ENCODE measurements at regions not wholly inside any gene's neighbourhood (a gene's known extent, or its start where the extent isn't known, plus 50 kb on each side); places are given as distances from the start of the nearest gene placed in this dataset.

- H3K9me3 Mint-ChIP-seq, result no peaks in the 10 kb centered on the region; the same call in 2 of the 3 replicates
- Histone ChIP-seq H3K79me2 (replicated peaks; ENCODE audit: insufficient read depth) (no peaks in the 10 kb centered on the region), H4K20me1 (replicated peaks; ENCODE audit: insufficient read depth) (no peaks in the 10 kb centered on the region), H3K36me3 (ENCODE audit: insufficient read depth) (no peaks in the 10 kb centered on the region), H3K4me3 (no peak overlapping the region), H3F3A (replicated peaks; ENCODE audit: low read depth) (no peaks in the 10 kb centered on the region), H3K27me3 (ENCODE audit: insufficient read depth) (no peaks in the 10 kb centered on the region), H2AFZ (no peak overlapping the region), H3K4me1 (ENCODE audit: insufficient read depth) (no peaks in the 10 kb centered on the region), H3K27ac (ENCODE audit: low read depth) (no peak overlapping the region), H3K4me2 (no peak overlapping the region), H3K9me2 (ENCODE audit: insufficient read depth) (no peaks in the 10 kb centered on the region)
- TF ChIP-seq ZNF331 (CRISPR knock-in tag; IDR thresholded peaks at IDR 0.05; ENCODE audit: low read depth) (no peak), EZH2 (IDR thresholded peaks at IDR 0.05; ENCODE audit: low read depth, unreplicated experiment) (no peak), ZNF114 (CRISPR knock-in tag; IDR thresholded peaks at IDR 0.05) (no peak), REST (IDR thresholded peaks at IDR 0.05; ENCODE audit: unreplicated experiment) (no peak), NANOG (IDR thresholded peaks at IDR 0.05; ENCODE audit: borderline replicate concordance) (no peak), ZNF462 (CRISPR knock-in tag; IDR thresholded peaks at IDR 0.05) (no peak), JUNB (IDR thresholded peaks at IDR 0.05; ENCODE audit: unreplicated experiment) (no peak), CREB1 (CRISPR knock-in tag; IDR thresholded peaks at IDR 0.05; ENCODE audit: low read depth) (no peak), STAT1 (IDR thresholded peaks at IDR 0.05; ENCODE audit: unreplicated experiment) (no peak), EZH2phosphoT487 (IDR thresholded peaks at IDR 0.05; ENCODE audit: unreplicated experiment) (no peak), POLR2AphosphoS5 (IDR thresholded peaks at IDR 0.05; ENCODE audit: low read depth) (no peak)
- TF ChIP-seq, protein P1, sequence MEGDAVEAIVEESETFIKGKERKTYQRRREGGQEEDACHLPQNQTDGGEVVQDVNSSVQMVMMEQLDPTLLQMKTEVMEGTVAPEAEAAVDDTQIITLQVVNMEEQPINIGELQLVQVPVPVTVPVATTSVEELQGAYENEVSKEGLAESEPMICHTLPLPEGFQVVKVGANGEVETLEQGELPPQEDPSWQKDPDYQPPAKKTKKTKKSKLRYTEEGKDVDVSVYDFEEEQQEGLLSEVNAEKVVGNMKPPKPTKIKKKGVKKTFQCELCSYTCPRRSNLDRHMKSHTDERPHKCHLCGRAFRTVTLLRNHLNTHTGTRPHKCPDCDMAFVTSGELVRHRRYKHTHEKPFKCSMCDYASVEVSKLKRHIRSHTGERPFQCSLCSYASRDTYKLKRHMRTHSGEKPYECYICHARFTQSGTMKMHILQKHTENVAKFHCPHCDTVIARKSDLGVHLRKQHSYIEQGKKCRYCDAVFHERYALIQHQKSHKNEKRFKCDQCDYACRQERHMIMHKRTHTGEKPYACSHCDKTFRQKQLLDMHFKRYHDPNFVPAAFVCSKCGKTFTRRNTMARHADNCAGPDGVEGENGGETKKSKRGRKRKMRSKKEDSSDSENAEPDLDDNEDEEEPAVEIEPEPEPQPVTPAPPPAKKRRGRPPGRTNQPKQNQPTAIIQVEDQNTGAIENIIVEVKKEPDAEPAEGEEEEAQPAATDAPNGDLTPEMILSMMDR (conservative IDR thresholded peaks at IDR 0.05; ENCODE audit: low read depth in 2 of 2), result no peak
- TF ChIP-seq, protein P2, sequence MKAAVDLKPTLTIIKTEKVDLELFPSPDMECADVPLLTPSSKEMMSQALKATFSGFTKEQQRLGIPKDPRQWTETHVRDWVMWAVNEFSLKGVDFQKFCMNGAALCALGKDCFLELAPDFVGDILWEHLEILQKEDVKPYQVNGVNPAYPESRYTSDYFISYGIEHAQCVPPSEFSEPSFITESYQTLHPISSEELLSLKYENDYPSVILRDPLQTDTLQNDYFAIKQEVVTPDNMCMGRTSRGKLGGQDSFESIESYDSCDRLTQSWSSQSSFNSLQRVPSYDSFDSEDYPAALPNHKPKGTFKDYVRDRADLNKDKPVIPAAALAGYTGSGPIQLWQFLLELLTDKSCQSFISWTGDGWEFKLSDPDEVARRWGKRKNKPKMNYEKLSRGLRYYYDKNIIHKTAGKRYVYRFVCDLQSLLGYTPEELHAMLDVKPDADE (IDR thresholded peaks at IDR 0.05), result no peak
- H3K27me3 Mint-ChIP-seq (ENCODE audit: insufficient read depth, low read depth, poor library complexity), result no peaks in the 10 kb centered on the region
- H3K4me1 Mint-ChIP-seq, result no peaks in the 10 kb centered on the region; the same call in 2 of the 3 replicates
- DNase-seq (ENCODE audit: low spot score) (no peak), ATAC-seq (no peak)
- H3K36me3 Mint-ChIP-seq (ENCODE audit: low read depth), result no peaks in the 10 kb centered on the region
- no peak overlapping the region for H3K4me3 Mint-ChIP-seq
- no peak overlapping the region for H3K27ac Mint-ChIP-seq
Observed at GRCh38 chr10:6665847-6666246, 85.8 kb upstream of the PRKCQ start.
